CD4-positive, alpha-beta T cell (primary cell): ENCODE measurements at regions not wholly inside any gene's neighbourhood (a gene's known extent, or its start where the extent isn't known, plus 50 kb on each side); places are given as distances from the start of the nearest gene placed in this dataset.
A peak's percentile ranks its signal among the peaks of the same experiment; 100 is the strongest.

Experiments used
- ATAC-seq: fragments of 200-7000 bp; cut with Tn5 transposase; one replicate; pipeline ENCODE4 v1.10.0; 2022; ENCODE audit warnings: mild to moderate bottlenecking; ENCODE audit not compliant: poor library complexity
- CTCF ChIA-PET: fragments of 350-600 bp; sonication (Branson Sonifier 250); formaldehyde crosslinking; loops from one replicate; lab custom pipeline; 2021; ENCODE audit warnings: antibody characterized with exemption, inconsistent platforms; lab: Charles Lee
- POLR2A ChIA-PET: fragments of 350-600 bp; sonication (Branson Sonifier 250); formaldehyde crosslinking; loops from one replicate; lab custom pipeline; 2021; ENCODE audit warnings: antibody characterized with exemption, inconsistent platforms; lab: Charles Lee
- DNase-seq, 14 experiments: peaks; one replicate each; pipeline ENCODE4 v3.0.0-alpha.2; 2013 to 2020; ENCODE audit warnings: mixed read lengths in 2 of 14
- H3K27ac ChIP-seq, 2 donors: one replicate each; pipeline versions ENCODE4 v1.5.1 to v1.7.0; 2013; ENCODE audit warnings: low read length in 2 of 2, low read depth in 1 of 2, mild to moderate bottlenecking in 1 of 2
- H3K27me3 ChIP-seq, 2 experiments: 1 replicate in 1 of 2; 2 replicates in 1 of 2; pipeline versions ENCODE4 v1.6.1 to v1.7.0; 2013; ENCODE audit warnings: low read length in 2 of 2, control low read depth in 1 of 2, mild to moderate bottlenecking in 1 of 2, moderate library complexity in 1 of 2; ENCODE audit not compliant: insufficient read depth in 2 of 2, control insufficient read depth in 1 of 2
- H3K36me3 ChIP-seq: one replicate; pipeline ENCODE4 v1.6.1; 2013; ENCODE audit warnings: low read length, control low read depth; ENCODE audit not compliant: insufficient read depth
- H3K4me1 ChIP-seq: one replicate; pipeline ENCODE4 v1.6.1; 2013; ENCODE audit warnings: low read length, control low read depth; ENCODE audit not compliant: insufficient read depth
- H3K4me3 ChIP-seq: one replicate; pipeline ENCODE4 v1.5.1; 2013; ENCODE audit warnings: mild to moderate bottlenecking, low read length, moderate library complexity
- H3K9me3 ChIP-seq, 2 experiments: 1 replicate in 1 of 2; 2 replicates in 1 of 2; pipeline versions ENCODE4 v1.6.1 to v1.7.0; 2013; ENCODE audit warnings: low read length in 2 of 2, mild to moderate bottlenecking in 2 of 2, control low read depth in 1 of 2, moderate library complexity in 1 of 2; ENCODE audit not compliant: control insufficient read depth in 1 of 2, insufficient read depth in 1 of 2
- H3K27ac Mint-ChIP-seq: one replicate; pipeline ENCODE4 v1.8.0; 2020; ENCODE audit warnings: mixed read lengths
- H3K27me3 Mint-ChIP-seq: one replicate; pipeline ENCODE4 v1.8.0; 2021; ENCODE audit warnings: mixed read lengths
- H3K36me3 Mint-ChIP-seq: one replicate; pipeline ENCODE4 v1.8.0; 2021; ENCODE audit warnings: low read depth, mixed read lengths
- H3K4me1 Mint-ChIP-seq: one replicate; pipeline ENCODE4 v1.8.0; 2021; ENCODE audit warnings: low read depth, mixed read lengths
- H3K4me3 Mint-ChIP-seq: one replicate; pipeline ENCODE4 v1.8.0; 2020; ENCODE audit warnings: mild to moderate bottlenecking, mixed read lengths
- H3K9me3 Mint-ChIP-seq: one replicate; pipeline ENCODE4 v1.8.0; 2020; ENCODE audit warnings: mixed read lengths
- CTCF ChIP-seq: fragments of 200-600 bp; IDR thresholded peaks from one replicate; pipeline ENCODE4 v1.8.0; 2022; ENCODE audit warnings: antibody characterized with exemption, mild to moderate bottlenecking
- intact Hi-C, 2 experiments: fragments of 100-400 bp; cut with DNase I in 1 of 2; cut with micrococcal nuclease in 1 of 2; formaldehyde crosslinking; loops; one replicate each; pipeline versions ENCODE4 v1.15.1 to v1.9.0; 2023 to 2025; cut with DNase I, micrococcal nuclease

- no peaks in the 10 kb centered on the region for H3K4me1 Mint-ChIP-seq
- H3K9me3 ChIP-seq: no peaks in the 10 kb centered on the region
- H3K4me3 ChIP-seq: no peak overlapping the region
- H3K27me3 Mint-ChIP-seq: no peaks in the 10 kb centered on the region
- H3K9me3 Mint-ChIP-seq: no peaks in the 10 kb centered on the region
- no peak overlapping the region for H3K27ac ChIP-seq
- POLR2A ChIA-PET: no interaction called here
- CTCF ChIA-PET: no interaction called here
- no peak overlapping the region for H3K4me3 Mint-ChIP-seq
- H3K27me3 ChIP-seq: no peaks in the 10 kb centered on the region
- TF ChIP-seq CTCF: no peak
- intact Hi-C loops: loop anchor here in 1 of 2 experiments (10.0 kb wide), 1 partner anchor 63 kb away; no protein-coding TSS in a partner anchor
- H3K27ac Mint-ChIP-seq: no peak overlapping the region
- H3K4me1 ChIP-seq: no peaks in the 10 kb centered on the region
- no peaks in the 10 kb centered on the region for H3K36me3 Mint-ChIP-seq
- H3K36me3 ChIP-seq: no peaks in the 10 kb centered on the region
- ATAC-seq: no peak
- no peak for DNase-seq
Measured at GRCh38 chr15:98071786-98072185, 111.3 kb downstream of the ARRDC4 start.

GRCh38 chr15:98075441-98075840 is 114.9 kb downstream of the ARRDC4 start:
- Histone ChIP-seq H3K9me3 (no peaks in the 10 kb centered on the region), H3K36me3 (no peaks in the 10 kb centered on the region), H3K4me1 (no peaks in the 10 kb centered on the region), H3K27me3 (no peaks in the 10 kb centered on the region), H3K27ac (no peak overlapping the region), H3K4me3 (no peak overlapping the region)
- no peak for TF ChIP-seq CTCF
- no peaks in the 10 kb centered on the region for H3K4me1 Mint-ChIP-seq
- H3K27ac Mint-ChIP-seq: no peak overlapping the region
- no peak overlapping the region for H3K4me3 Mint-ChIP-seq
- no peak for ATAC-seq
- H3K36me3 Mint-ChIP-seq: no peaks in the 10 kb centered on the region
- intact Hi-C loops: loop anchor here in 1 of 2 experiments (10.0 kb wide), 1 partner anchor 59 kb away; no protein-coding TSS in a partner anchor
- ChIA-PET CTCF (no interaction called here), POLR2A (no interaction called here)
- H3K9me3 Mint-ChIP-seq: no peaks in the 10 kb centered on the region
- no peaks in the 10 kb centered on the region for H3K27me3 Mint-ChIP-seq
- no peak for DNase-seq

GRCh38 chr15:98076021-98076816 is 115.7 kb downstream of the ARRDC4 start:
- no peak overlapping the region for H3K27ac Mint-ChIP-seq
- TF ChIP-seq CTCF: no peak
- no peaks in the 10 kb centered on the region for H3K36me3 Mint-ChIP-seq
- no peak for ATAC-seq
- POLR2A ChIA-PET: no interaction called here
- no peaks in the 10 kb centered on the region for H3K36me3 ChIP-seq
- H3K27me3 ChIP-seq: no peaks in the 10 kb centered on the region
- no peaks in the 10 kb centered on the region for H3K9me3 ChIP-seq
- peak in 1 of 14 experiments; percentile 7 for DNase-seq
- no peaks in the 10 kb centered on the region for H3K4me1 Mint-ChIP-seq
- H3K4me1 ChIP-seq: no peaks in the 10 kb centered on the region
- CTCF ChIA-PET: no interaction called here
- H3K27ac ChIP-seq: no peak overlapping the region
- no peaks in the 10 kb centered on the region for H3K9me3 Mint-ChIP-seq
- no peak overlapping the region for H3K4me3 ChIP-seq
- no peaks in the 10 kb centered on the region for H3K27me3 Mint-ChIP-seq
- H3K4me3 Mint-ChIP-seq: no peak overlapping the region
- intact Hi-C loops: loop anchor here in 1 of 2 experiments (10.0 kb wide), 1 partner anchor 59 kb away; no protein-coding TSS in a partner anchor
